Stomach (tissue), 4 donors: ENCODE measurements at regions not wholly inside any gene's neighbourhood (a gene's known extent, or its start where the extent isn't known, plus 50 kb on each side); places are given as distances from the start of the nearest gene placed in this dataset.

Experiments used
- EP300 ChIP-seq: sonication (generic); formaldehyde crosslinking; IDR thresholded peaks from one replicate; pipeline ENCODE4 v1.6.1; 2017; ENCODE audit warnings: antibody characterized with exemption
- POLR2A ChIP-seq, 4 donors: fragments of 450-650 bp; IDR thresholded peaks; one replicate each; pipeline ENCODE4 v1.6.1; 2016; ENCODE audit warnings: antibody characterized with exemption in 4 of 4, control low read depth in 2 of 4, mild to moderate bottlenecking in 1 of 4, moderate library complexity in 1 of 4
- POLR2AphosphoS5 ChIP-seq, 3 donors: sonication (generic); formaldehyde crosslinking; IDR thresholded peaks; one replicate each; pipeline ENCODE4 v1.6.1; 2016; ENCODE audit warnings: antibody characterized with exemption in 3 of 3
- TF ChIP-seq, protein P1 (sequence below), 7 experiments: fragments of 450-650 bp in 4 of 7; fragments of 200-600 bp in 3 of 7; sonication (generic) in 3 of 7; IDR thresholded peaks; one replicate each; pipeline ENCODE4 v1.5.1; 2016 to 2019; ENCODE audit warnings: antibody characterized with exemption in 7 of 7, control low read depth in 2 of 7, mild to moderate bottlenecking in 1 of 7

DNA sequence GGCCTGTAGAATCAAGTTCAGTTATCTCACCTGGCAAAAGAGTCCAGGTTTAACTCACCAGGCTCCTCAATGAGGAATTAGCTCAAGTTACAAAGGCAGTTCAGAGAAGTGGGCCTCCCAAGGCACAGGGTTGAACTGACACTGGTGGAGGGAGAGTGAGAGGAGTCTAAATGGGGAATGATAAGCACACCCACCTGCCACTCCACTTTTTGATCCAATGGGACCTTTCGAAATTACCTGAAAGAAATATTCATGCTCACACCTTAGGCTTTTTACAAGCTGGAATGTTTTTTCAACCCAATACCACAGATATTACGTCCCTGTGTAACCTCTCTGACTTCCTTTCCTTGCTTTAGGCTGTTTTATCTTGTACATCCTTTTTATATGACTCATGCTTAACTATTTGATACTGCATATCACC, 642.7 kb upstream of the TENM4 start:
- TF ChIP-seq, protein P1, sequence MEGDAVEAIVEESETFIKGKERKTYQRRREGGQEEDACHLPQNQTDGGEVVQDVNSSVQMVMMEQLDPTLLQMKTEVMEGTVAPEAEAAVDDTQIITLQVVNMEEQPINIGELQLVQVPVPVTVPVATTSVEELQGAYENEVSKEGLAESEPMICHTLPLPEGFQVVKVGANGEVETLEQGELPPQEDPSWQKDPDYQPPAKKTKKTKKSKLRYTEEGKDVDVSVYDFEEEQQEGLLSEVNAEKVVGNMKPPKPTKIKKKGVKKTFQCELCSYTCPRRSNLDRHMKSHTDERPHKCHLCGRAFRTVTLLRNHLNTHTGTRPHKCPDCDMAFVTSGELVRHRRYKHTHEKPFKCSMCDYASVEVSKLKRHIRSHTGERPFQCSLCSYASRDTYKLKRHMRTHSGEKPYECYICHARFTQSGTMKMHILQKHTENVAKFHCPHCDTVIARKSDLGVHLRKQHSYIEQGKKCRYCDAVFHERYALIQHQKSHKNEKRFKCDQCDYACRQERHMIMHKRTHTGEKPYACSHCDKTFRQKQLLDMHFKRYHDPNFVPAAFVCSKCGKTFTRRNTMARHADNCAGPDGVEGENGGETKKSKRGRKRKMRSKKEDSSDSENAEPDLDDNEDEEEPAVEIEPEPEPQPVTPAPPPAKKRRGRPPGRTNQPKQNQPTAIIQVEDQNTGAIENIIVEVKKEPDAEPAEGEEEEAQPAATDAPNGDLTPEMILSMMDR (IDR thresholded peaks at IDR 0.05) = no peak
- no peak for TF ChIP-seq POLR2A (IDR thresholded peaks at IDR 0.05)
- TF ChIP-seq EP300 = no peak
- no peak for TF ChIP-seq POLR2AphosphoS5 (IDR thresholded peaks at IDR 0.05)
